NOMO-1 treated with DMSO at 0.1 percent for 48 hours (cell line): ENCODE measurements at regions not wholly inside any gene's neighbourhood (a gene's known extent, or its start where the extent isn't known, plus 50 kb on each side); places are given as distances from the start of the nearest gene placed in this dataset.
A peak's percentile ranks its signal among the peaks of the same experiment; 100 is the strongest.
"Not testable (repeated sequence)": the region's sequence is repeated elsewhere in the genome, so short reads cannot be mapped to it uniquely, and the experiment has no call there.

ENCODE experiments used
- DNase-seq: peaks from one replicate; lab custom pipeline; 2025; ENCODE audit not compliant: unreplicated experiment; lab: John Stamatoyannopoulos, UW

GRCh38 chr1:194975913-194976312 lies 1632.3 kb downstream of the KCNT2 start:
- no peak for DNase-seq

- DNase-seq = no peak
These were observed 1639.3 kb downstream of the KCNT2 start for GRCh38 chr1:194968916-194969315.

- DNase-seq = no peak
These were observed 1648.4 kb downstream of the KCNT2 start for GRCh38 chr1:194959795-194960194.

DNA sequence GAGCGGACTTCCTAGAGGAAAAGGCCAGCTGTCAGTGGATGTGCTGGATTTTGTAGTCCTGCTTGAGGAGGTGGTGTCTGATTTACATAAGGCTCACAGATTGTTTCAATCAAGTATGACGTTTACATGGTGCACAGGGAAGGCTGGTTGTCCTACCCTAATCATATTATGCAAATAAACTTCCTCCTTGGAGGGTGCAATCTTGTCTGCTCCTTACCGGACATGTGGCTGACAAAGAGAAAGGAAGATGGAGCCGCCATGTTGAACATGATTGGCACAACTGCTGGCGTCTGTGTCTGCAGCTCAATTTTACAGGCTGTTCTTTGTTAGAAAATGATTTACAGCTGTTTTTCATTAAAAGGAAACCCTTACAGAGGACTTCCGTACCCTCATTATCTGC lies 1656.1 kb downstream of the KCNT2 start:
- no peak for DNase-seq

DNA sequence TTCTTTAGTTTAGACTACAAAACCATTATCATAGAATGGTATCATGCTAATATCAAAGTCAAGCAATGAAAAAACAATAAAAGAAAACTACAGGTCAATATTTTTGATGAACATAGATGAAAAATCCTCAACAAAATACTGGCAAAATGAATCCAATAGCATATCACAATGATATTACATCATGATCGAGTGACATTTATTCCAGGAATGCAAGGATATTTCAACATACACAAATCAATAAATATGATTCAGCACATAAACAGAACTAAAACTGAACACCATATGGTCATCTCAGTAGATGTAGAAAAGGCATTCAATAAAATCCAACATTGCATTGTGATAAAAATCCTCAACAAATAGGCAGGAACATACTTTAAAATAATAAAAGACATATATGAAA lies 1657.7 kb downstream of the KCNT2 start:
- no peak for DNase-seq

DNA sequence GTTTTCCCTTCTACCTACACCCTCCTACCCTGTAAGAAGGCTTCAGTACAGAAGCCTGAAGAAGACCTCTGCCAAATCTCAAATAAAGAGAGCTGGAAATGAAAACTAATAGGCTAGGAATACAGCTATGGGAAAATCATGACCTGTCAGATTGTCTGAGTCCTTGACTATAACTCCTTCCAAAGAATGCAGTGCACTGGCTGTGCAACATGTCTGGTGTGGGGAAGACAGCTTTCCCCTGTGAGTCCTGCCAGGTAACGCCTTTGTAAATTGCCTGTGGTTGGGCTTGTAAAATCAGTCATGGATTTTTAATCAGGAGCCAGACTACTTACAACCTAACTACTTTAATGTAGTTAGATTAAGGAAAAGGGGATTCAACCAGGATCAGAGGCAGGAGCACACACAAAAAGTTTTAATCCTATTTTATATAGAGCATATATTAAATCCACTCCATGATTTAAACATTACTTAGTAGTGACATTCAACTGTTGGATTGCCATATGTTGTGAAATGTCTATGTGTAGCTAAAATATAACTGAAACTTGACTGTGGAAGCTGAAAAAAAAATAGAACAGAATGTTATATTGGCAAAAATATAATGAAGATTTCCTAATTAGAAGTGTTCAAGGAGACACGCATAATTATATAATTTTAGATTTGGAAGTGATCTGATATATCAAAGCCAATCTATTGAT lies 1667.8 kb downstream of the KCNT2 start:
- DNase-seq = no peak

GRCh38 chr1:194935864-194936263 lies 1672.4 kb downstream of the KCNT2 start:
- DNase-seq = no peak

- no peak for DNase-seq
These were observed 1677.1 kb downstream of the KCNT2 start for GRCh38 chr1:194931166-194931565.

GRCh38 chr1:194930132-194930531 lies 1678.1 kb downstream of the KCNT2 start:
- DNase-seq = no peak

- no peak for DNase-seq
These were observed 1678.9 kb downstream of the KCNT2 start for GRCh38 chr1:194929357-194929756.

- no peak for DNase-seq
These were observed 1689.1 kb downstream of the KCNT2 start for GRCh38 chr1:194919146-194919545.

DNA sequence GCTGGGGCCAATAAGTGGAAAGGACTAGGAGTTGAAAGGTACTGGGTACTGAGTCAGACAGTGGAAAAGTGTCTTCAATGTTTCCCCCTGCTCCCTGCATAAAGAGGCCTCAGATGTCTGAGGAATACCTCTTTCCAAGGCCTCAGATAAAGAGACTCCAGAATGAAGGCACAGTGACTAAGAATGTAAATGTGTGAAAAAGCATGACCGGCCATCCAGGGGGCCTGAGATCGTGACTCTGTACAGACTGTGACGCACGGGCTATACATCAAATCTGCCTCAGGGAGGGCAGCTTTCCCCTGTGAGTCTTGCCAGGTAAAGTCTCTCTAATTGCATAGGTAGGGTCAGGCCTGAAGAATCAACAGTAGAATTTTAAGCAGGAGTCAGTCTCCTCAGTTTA lies 1690.5 kb downstream of the KCNT2 start:
- DNase-seq = no peak

- no peak for DNase-seq
These were observed 1699.6 kb downstream of the KCNT2 start for GRCh38 chr1:194908643-194909042.

DNA sequence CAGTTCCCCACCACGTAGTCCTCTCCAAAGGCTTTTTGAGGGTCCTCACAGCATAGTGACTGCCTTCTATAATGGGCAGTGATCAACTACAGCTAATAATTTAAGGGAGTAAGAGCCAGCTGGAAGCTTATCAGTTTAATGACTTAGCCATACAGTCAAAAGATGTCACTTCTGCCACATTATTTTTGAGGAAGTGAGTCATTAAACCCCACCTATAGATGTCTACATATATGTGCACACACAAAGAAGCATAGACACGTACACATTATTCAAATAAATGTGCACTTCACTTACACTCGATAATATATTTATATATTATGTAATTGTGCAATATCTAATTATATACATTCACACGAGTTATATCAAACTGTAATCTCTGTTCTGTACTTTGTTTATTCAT lies 1704.7 kb downstream of the KCNT2 start:
- peak; percentile 13 for DNase-seq

DNA sequence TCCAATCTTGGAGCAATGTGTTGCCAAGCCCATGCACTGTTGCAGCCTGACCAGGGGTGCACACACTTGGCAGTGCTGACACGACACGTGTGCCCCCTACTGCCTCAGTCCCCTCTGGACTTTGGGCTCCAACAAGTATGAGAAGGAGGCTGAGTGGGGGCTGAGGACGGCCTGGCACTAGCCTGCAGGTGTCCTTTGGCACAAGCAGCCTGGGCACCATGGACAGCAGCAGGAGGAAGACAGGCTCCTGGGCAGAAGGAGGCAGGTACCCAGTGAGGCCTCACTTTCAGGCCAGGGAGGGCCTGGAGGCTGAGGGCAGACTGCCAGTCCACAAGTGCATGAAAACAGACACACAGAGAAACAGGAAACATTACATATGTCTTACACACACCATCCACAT lies 1702.9 kb upstream of the B3GALT2 start:
- no peak for DNase-seq

GRCh38 chr1:194870860-194871259 lies 1684.4 kb upstream of the B3GALT2 start:
- no peak for DNase-seq

GRCh38 chr1:194866153-194866552 lies 1679.7 kb upstream of the B3GALT2 start:
- DNase-seq = no peak

- no peak for DNase-seq
These were observed 1679.0 kb upstream of the B3GALT2 start for GRCh38 chr1:194865383-194865782.

DNA sequence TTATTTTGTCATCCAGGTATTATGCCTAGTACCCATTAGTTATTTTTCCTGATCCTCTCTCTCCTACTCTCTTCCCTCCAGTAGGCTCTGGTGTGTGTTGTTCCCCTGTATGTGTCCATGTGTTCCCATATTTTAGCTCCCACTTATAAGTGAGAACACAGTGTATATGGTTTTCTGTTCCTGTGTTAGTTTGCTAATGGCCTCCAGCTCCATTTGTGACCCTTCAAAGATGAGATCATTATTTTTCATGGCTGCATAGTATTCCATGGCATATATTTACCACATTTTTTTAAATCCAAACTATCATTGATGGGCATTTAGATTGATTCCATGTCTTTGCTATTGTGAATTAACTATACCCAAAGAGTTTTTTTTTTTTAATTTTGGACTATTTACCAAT lies 1675.7 kb upstream of the B3GALT2 start:
- no peak for DNase-seq

GRCh38 chr1:194860248-194861201 lies 1674.1 kb upstream of the B3GALT2 start:
- no peak for DNase-seq

- not testable (repeated sequence) for DNase-seq
These were observed 1673.2 kb upstream of the B3GALT2 start for GRCh38 chr1:194859481-194860154.
